ENCODE measurements at regions not wholly inside any gene's neighbourhood (a gene's known extent, or its start where the extent isn't known, plus 50 kb on each side); places are given as distances from the start of the nearest gene placed in this dataset.

- ChIA-PET CTCF (interaction anchor here (1.2 to 1.5 kb wide), 2 partner anchors 48 to 259 kb away, joined by 3 to 4 read pairs; no protein-coding TSS in a partner anchor), POLR2A (interaction anchor here (0.7 to 1.4 kb wide), 4 partner anchors 109 to 122 kb away, joined by 3 to 4 read pairs (median 4); partner anchors contain the start of gene IRF2BP2)
- Histone ChIP-seq H3K27ac (ENCODE audit: low read depth in 2 of 2, low read length in 1 of 2) (peak overlapping the region; percentile 99 to 100), H3K4me3 (ENCODE audit: low read depth in 2 of 2, low read length in 1 of 2) (no peak overlapping the region), H3K9me2 (no peaks in the 10 kb centered on the region), H3K79me2 (ENCODE audit: insufficient read depth) (no peaks in the 10 kb centered on the region), H2AFZ (ENCODE audit: low read depth) (no peak overlapping the region), H3K9me3 (no peaks in the 10 kb centered on the region), H3K4me1 (ENCODE audit: control insufficient read depth in 1 of 2, insufficient read depth in 2 of 2, low read depth in 1 of 2, low read length in 1 of 2) (peaks cover 49 to 72% of the 10 kb centered on the region in 2 experiments), H4K20me1 (ENCODE audit: insufficient read depth) (no peaks in the 10 kb centered on the region), H3K36me3 (replicated peaks in 1 of 2; ENCODE audit: control insufficient read depth in 1 of 2, insufficient read depth in 2 of 2, low read length in 1 of 2) (no peaks in the 10 kb centered on the region), H3K27me3 (ENCODE audit: insufficient read depth) (no peaks in the 10 kb centered on the region), H3F3A (replicated peaks; ENCODE audit: insufficient read depth) (peaks cover 46% of the 10 kb centered on the region), H3K9ac (peak overlapping the region; percentile 81; the same call in 1 of the 2 replicates), H3K4me2 (peak overlapping the region; percentile 84; the same call in 1 of the 2 replicates)
- DNase-seq: no peak
- 78% methylated on average over 12 of the region's 12 CpGs for WGBS (ENCODE audit: low lambda C conversion rate)
- TF ChIP-seq FOXM1 (IDR thresholded peaks at IDR 0.05; ENCODE audit: low read depth) (no peak), EP300 (IDR thresholded peaks at IDR 0.05; ENCODE audit: borderline replicate concordance in 1 of 2, low read depth in 1 of 2, low read length in 1 of 2) (peak in 1 of 2 experiments; percentile 58; a peak in 2 of 4 replicates), FOSL2 (IDR thresholded peaks at IDR 0.05; ENCODE audit: borderline replicate concordance, low read depth) (no peak), RFX5 (IDR thresholded peaks at IDR 0.05; ENCODE audit: low read length) (no peak), ELF1 (IDR thresholded peaks at IDR 0.05) (no peak), MXI1 (IDR thresholded peaks at IDR 0.05; ENCODE audit: low read depth, low read length) (no peak), TCF12 (IDR thresholded peaks at IDR 0.05) (peak; percentile 54; the same call in 1 of the 2 replicates), PBX3 (IDR thresholded peaks at IDR 0.05) (no peak), GATA2 (CRISPR knock-in tag; IDR thresholded peaks at IDR 0.05) (no peak), RAD21 (IDR thresholded peaks at IDR 0.05; ENCODE audit: low read length) (no peak; the same call in 1 of the 2 replicates), NRF1 (IDR thresholded peaks at IDR 0.05; ENCODE audit: low read depth, low read length) (no peak), YY1 (IDR thresholded peaks at IDR 0.05; ENCODE audit: low read depth) (no peak), RXRA (IDR thresholded peaks at IDR 0.05; ENCODE audit: borderline replicate concordance, low read depth) (0 out of 2 replicates have a peak, but pooled peaks have one; percentile 56), RCOR1 (IDR thresholded peaks at IDR 0.05; ENCODE audit: low read length) (no peak), POLR2AphosphoS5 (IDR thresholded peaks at IDR 0.05; ENCODE audit: low read depth, low read length) (no peak), TAF1 (IDR thresholded peaks at IDR 0.05; ENCODE audit: borderline replicate concordance, low read depth, low read length) (no peak), SMC3 (IDR thresholded peaks at IDR 0.05; ENCODE audit: low read depth, low read length) (no peak), GABPA (IDR thresholded peaks at IDR 0.05; ENCODE audit: low read depth) (no peak), MEF2A (IDR thresholded peaks at IDR 0.05; ENCODE audit: borderline replicate concordance, low read depth) (no peak; the same call in 1 of the 2 replicates), JUND (IDR thresholded peaks at IDR 0.05) (0 out of 2 replicates have a peak, but pooled peaks have one; percentile 11), MAX (IDR thresholded peaks at IDR 0.05; ENCODE audit: low read depth) (no peak; the same call in 1 of the 2 replicates), TEAD4 (IDR thresholded peaks at IDR 0.05; ENCODE audit: borderline replicate concordance, insufficient read depth) (no peak; the same call in 1 of the 2 replicates), SIN3A (IDR thresholded peaks at IDR 0.05; ENCODE audit: borderline replicate concordance, low read depth, low read length) (no peak), REST (IDR thresholded peaks at IDR 0.05; ENCODE audit: low read depth, low read length) (no peak)
- TF ChIP-seq, protein P1, sequence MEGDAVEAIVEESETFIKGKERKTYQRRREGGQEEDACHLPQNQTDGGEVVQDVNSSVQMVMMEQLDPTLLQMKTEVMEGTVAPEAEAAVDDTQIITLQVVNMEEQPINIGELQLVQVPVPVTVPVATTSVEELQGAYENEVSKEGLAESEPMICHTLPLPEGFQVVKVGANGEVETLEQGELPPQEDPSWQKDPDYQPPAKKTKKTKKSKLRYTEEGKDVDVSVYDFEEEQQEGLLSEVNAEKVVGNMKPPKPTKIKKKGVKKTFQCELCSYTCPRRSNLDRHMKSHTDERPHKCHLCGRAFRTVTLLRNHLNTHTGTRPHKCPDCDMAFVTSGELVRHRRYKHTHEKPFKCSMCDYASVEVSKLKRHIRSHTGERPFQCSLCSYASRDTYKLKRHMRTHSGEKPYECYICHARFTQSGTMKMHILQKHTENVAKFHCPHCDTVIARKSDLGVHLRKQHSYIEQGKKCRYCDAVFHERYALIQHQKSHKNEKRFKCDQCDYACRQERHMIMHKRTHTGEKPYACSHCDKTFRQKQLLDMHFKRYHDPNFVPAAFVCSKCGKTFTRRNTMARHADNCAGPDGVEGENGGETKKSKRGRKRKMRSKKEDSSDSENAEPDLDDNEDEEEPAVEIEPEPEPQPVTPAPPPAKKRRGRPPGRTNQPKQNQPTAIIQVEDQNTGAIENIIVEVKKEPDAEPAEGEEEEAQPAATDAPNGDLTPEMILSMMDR (IDR thresholded peaks at IDR 0.05): no peak
- TF ChIP-seq, protein P2, sequence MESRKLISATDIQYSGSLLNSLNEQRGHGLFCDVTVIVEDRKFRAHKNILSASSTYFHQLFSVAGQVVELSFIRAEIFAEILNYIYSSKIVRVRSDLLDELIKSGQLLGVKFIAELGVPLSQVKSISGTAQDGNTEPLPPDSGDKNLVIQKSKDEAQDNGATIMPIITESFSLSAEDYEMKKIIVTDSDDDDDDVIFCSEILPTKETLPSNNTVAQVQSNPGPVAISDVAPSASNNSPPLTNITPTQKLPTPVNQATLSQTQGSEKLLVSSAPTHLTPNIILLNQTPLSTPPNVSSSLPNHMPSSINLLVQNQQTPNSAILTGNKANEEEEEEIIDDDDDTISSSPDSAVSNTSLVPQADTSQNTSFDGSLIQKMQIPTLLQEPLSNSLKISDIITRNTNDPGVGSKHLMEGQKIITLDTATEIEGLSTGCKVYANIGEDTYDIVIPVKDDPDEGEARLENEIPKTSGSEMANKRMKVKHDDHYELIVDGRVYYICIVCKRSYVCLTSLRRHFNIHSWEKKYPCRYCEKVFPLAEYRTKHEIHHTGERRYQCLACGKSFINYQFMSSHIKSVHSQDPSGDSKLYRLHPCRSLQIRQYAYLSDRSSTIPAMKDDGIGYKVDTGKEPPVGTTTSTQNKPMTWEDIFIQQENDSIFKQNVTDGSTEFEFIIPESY (IDR thresholded peaks at IDR 0.05; ENCODE audit: borderline replicate concordance, low read depth): no peak
These were observed 111.7 kb upstream of the IRF2BP2 start for GRCh38 chr1:234721476-234722269.

All from SK-N-SH (cell line).